DOHH2 (cell line): ENCODE measurements at regions not wholly inside any gene's neighbourhood (a gene's known extent, or its start where the extent isn't known, plus 50 kb on each side); places are given as distances from the start of the nearest gene placed in this dataset.

Source experiments
- H3F3A ChIP-seq: fragments of 200-600 bp; sonication (generic), shearing (Covaris generic); 2 replicates; pipeline ENCODE4 v1.6.0; 2016; ENCODE audit warnings: antibody characterized with exemption, mild to moderate bottlenecking; ENCODE audit not compliant: control insufficient read depth, insufficient read depth
- H3K27ac ChIP-seq: fragments of 200-600 bp; sonication (generic); 2 replicates; pipeline ENCODE4 v1.5.1; 2014; ENCODE audit warnings: low read depth, mild to moderate bottlenecking, low read length, moderate library complexity
- H3K27me3 ChIP-seq: fragments of 200-600 bp; sonication (generic); 2 replicates; pipeline ENCODE4 v1.6.1; 2014; ENCODE audit warnings: mild to moderate bottlenecking, low read length, mixed read lengths; ENCODE audit not compliant: control insufficient read depth
- H3K36me3 ChIP-seq: fragments of 200-600 bp; sonication (generic); 2 replicates; pipeline ENCODE4 v1.6.1; 2014; ENCODE audit warnings: mild to moderate bottlenecking, low read length, moderate library complexity, mixed read lengths; ENCODE audit not compliant: control insufficient read depth
- H3K4me1 ChIP-seq: fragments of 200-600 bp; sonication (generic); 2 replicates; pipeline ENCODE4 v1.6.1; 2014; ENCODE audit warnings: mild to moderate bottlenecking, low read length, mixed read lengths; ENCODE audit not compliant: control insufficient read depth
- H3K4me2 ChIP-seq: fragments of 200-600 bp; sonication (generic); 2 replicates; pipeline ENCODE4 v1.6.0; 2014; ENCODE audit warnings: mild to moderate bottlenecking, low read length, moderate library complexity
- H3K4me3 ChIP-seq: fragments of 200-600 bp; sonication (generic); 2 replicates; pipeline ENCODE4 v1.5.1; 2014; ENCODE audit warnings: mild to moderate bottlenecking, low read length, mixed read lengths
- H3K79me2 ChIP-seq: fragments of 200-600 bp; sonication (generic); 2 replicates; pipeline ENCODE4 v1.6.1; 2014; ENCODE audit warnings: mild to moderate bottlenecking, low read length, mixed read lengths; ENCODE audit not compliant: control insufficient read depth
- H3K9me2 ChIP-seq: fragments of 200-600 bp; sonication (generic); replicated peaks from 2 replicates; pipeline ENCODE4 v1.6.1; 2014; ENCODE audit warnings: mild to moderate bottlenecking, low read length, mixed read lengths; ENCODE audit not compliant: control insufficient read depth
- H3K9me3 ChIP-seq: fragments of 200-600 bp; sonication (generic); 2 replicates; pipeline ENCODE4 v1.6.1; 2014; ENCODE audit warnings: antibody characterized with exemption, low read length, mixed read lengths; ENCODE audit not compliant: control insufficient read depth, insufficient read depth
- H4K20me1 ChIP-seq: fragments of 200-600 bp; sonication (generic); 2 replicates; pipeline ENCODE4 v1.6.0; 2014; ENCODE audit warnings: low read depth, mild to moderate bottlenecking, antibody characterized with exemption, low read length, moderate library complexity; ENCODE audit not compliant: control insufficient read depth, insufficient read depth
- CTCF ChIP-seq: fragments of 200-600 bp; sonication (generic); IDR thresholded peaks from one replicate; pipeline ENCODE4 v1.5.1; 2014; ENCODE audit warnings: antibody characterized with exemption, mild to moderate bottlenecking, low read depth, low read length; ENCODE audit not compliant: poor library complexity, severe bottlenecking
- EZH2phosphoT487 ChIP-seq: fragments of 200-600 bp; sonication (generic); IDR thresholded peaks from 2 replicates; pipeline ENCODE4 v1.6.1; 2017; ENCODE audit warnings: borderline replicate concordance, mild to moderate bottlenecking, antibody characterized with exemption, low read length, moderate library complexity, mixed read lengths

- TF ChIP-seq EZH2phosphoT487, result no peak
- TF ChIP-seq CTCF, result no peak
- Histone ChIP-seq H3K79me2 (no peaks in the 10 kb centered on the region), H3K9me3 (no peaks in the 10 kb centered on the region), H3K36me3 (no peaks in the 10 kb centered on the region), H3K4me3 (no peak overlapping the region), H3K4me2 (no peak overlapping the region), H3K4me1 (no peaks in the 10 kb centered on the region), H3K27me3 (no peaks in the 10 kb centered on the region), H3K9me2 (no peaks in the 10 kb centered on the region), H3K27ac (no peak overlapping the region), H3F3A (no peaks in the 10 kb centered on the region), H4K20me1 (no peaks in the 10 kb centered on the region)
Measured at GRCh38 chr4:111800551-111800950, 344.7 kb upstream of the FAM241A start.

- Histone ChIP-seq H3K4me2 (no peak overlapping the region), H4K20me1 (no peaks in the 10 kb centered on the region), H3K4me1 (no peaks in the 10 kb centered on the region), H3K27ac (no peak overlapping the region), H3K36me3 (no peaks in the 10 kb centered on the region), H3K4me3 (no peak overlapping the region), H3K79me2 (no peaks in the 10 kb centered on the region), H3K27me3 (no peaks in the 10 kb centered on the region), H3K9me2 (no peaks in the 10 kb centered on the region), H3K9me3 (no peaks in the 10 kb centered on the region), H3F3A (no peaks in the 10 kb centered on the region)
- TF ChIP-seq CTCF (no peak), EZH2phosphoT487 (no peak)
Measured at GRCh38 chr4:111802191-111802590, 343.1 kb upstream of the FAM241A start.

- no peaks in the 10 kb centered on the region for H4K20me1 ChIP-seq
- H3K27me3 ChIP-seq, result no peaks in the 10 kb centered on the region
Measured at GRCh38 chr4:111806331-111806730, 338.9 kb upstream of the FAM241A start.

More at GRCh38 chr4:111806331-111806730, 338.9 kb upstream of the FAM241A start:
- H3K9me2 ChIP-seq, result no peaks in the 10 kb centered on the region
- H3K27ac ChIP-seq, result no peak overlapping the region
- no peaks in the 10 kb centered on the region for H3K36me3 ChIP-seq
- no peaks in the 10 kb centered on the region for H3K9me3 ChIP-seq
- H3K4me3 ChIP-seq, result no peak overlapping the region
- H3K4me2 ChIP-seq, result no peak overlapping the region
- H3F3A ChIP-seq, result no peaks in the 10 kb centered on the region
- no peak for TF ChIP-seq CTCF
- TF ChIP-seq EZH2phosphoT487, result no peak
- H3K79me2 ChIP-seq, result no peaks in the 10 kb centered on the region
- H3K4me1 ChIP-seq, result no peaks in the 10 kb centered on the region
